ENCODE measurements at regions not wholly inside any gene's neighbourhood (a gene's known extent, or its start where the extent isn't known, plus 50 kb on each side); places are given as distances from the start of the nearest gene placed in this dataset.

GRCh38 chr6:81485395-81485794 lies 267.1 kb downstream of the TENT5A start:
- DNase-seq (ENCODE audit: low read depth in 1 of 2, low spot score in 1 of 2) (no peak), ATAC-seq (no peak), FAIRE-seq (no peak)
- Histone ChIP-seq H3K4me2 (no peak overlapping the region), H3K27ac (no peak overlapping the region), H3K9me3 (no peaks in the 10 kb centered on the region), H3K4me3 (no peak overlapping the region), H3K4me1 (no peaks in the 10 kb centered on the region)
- CTCF ChIA-PET: no interaction called here
- TF ChIP-seq RFX5 (IDR thresholded peaks at IDR 0.05): no peak
- TF ChIP-seq FOXS1 (CRISPR knock-in tag; IDR thresholded peaks at IDR 0.05): no peak
- no peak for TF ChIP-seq CHD4 (IDR thresholded peaks at IDR 0.05; ENCODE audit: borderline replicate concordance)
- no peak for TF ChIP-seq SREBF2 (IDR thresholded peaks at IDR 0.05)
- no peak for TF ChIP-seq RAD21 (conservative IDR thresholded peaks at IDR 0.05 in 1 of 2, IDR thresholded peaks at IDR 0.05 in 1 of 2)
- TF ChIP-seq ATOH8 (CRISPR knock-in tag; IDR thresholded peaks at IDR 0.05; ENCODE audit: low read depth): no peak
- no peak for TF ChIP-seq CTCF (IDR thresholded peaks at IDR 0.05)
- TF ChIP-seq HES2 (IDR thresholded peaks at IDR 0.05): no peak
- TF ChIP-seq NFE2L2 (conservative IDR thresholded peaks at IDR 0.05; ENCODE audit: low read length): no peak
- no peak for TF ChIP-seq POLR2AphosphoS2 (conservative IDR thresholded peaks at IDR 0.05; ENCODE audit: low read length)
- POLR2A ChIA-PET: no interaction called here

GRCh38 chr6:81484251-81484650 lies 268.2 kb downstream of the TENT5A start:
- Histone ChIP-seq H3K4me1 (no peaks in the 10 kb centered on the region), H3K27ac (no peak overlapping the region), H3K4me2 (no peak overlapping the region), H3K9me3 (no peaks in the 10 kb centered on the region), H3K4me3 (no peak overlapping the region)
- ATAC-seq (no peak), DNase-seq (ENCODE audit: low read depth in 1 of 2, low spot score in 1 of 2) (no peak), FAIRE-seq (no peak)
- ChIA-PET CTCF (no interaction called here), POLR2A (no interaction called here)
- no peak for TF ChIP-seq NR3C1 (IDR thresholded peaks at IDR 0.05)
- no peak for TF ChIP-seq KDM1A (IDR thresholded peaks at IDR 0.05; ENCODE audit: low read depth)
- TF ChIP-seq KDM5A (IDR thresholded peaks at IDR 0.05): no peak
- TF ChIP-seq POLR2AphosphoS2 (conservative IDR thresholded peaks at IDR 0.05; ENCODE audit: low read length): no peak
- TF ChIP-seq FOXS1 (CRISPR knock-in tag; IDR thresholded peaks at IDR 0.05): no peak
- no peak for TF ChIP-seq HES2 (IDR thresholded peaks at IDR 0.05)
- TF ChIP-seq JUN (IDR thresholded peaks at IDR 0.05): no peak
- TF ChIP-seq CTCF (IDR thresholded peaks at IDR 0.05): no peak
- no peak for TF ChIP-seq RCOR1 (IDR thresholded peaks at IDR 0.05; ENCODE audit: low read depth, low read length)
- TF ChIP-seq EP300 (IDR thresholded peaks at IDR 0.05): no peak
- TF ChIP-seq PHF8 (IDR thresholded peaks at IDR 0.05; ENCODE audit: borderline replicate concordance, low read depth): no peak
- TF ChIP-seq FOSB (CRISPR knock-in tag; IDR thresholded peaks at IDR 0.05): no peak
- TF ChIP-seq RARB (CRISPR knock-in tag; IDR thresholded peaks at IDR 0.05): no peak
- TF ChIP-seq ZSCAN20 (CRISPR knock-in tag; IDR thresholded peaks at IDR 0.05): no peak
- no peak for TF ChIP-seq CHD2 (IDR thresholded peaks at IDR 0.05; ENCODE audit: low read length, partially characterized antibody)
- no peak for TF ChIP-seq ZNF302 (CRISPR knock-in tag; IDR thresholded peaks at IDR 0.05)
